DMS153 treated with DMSO at 0.1 percent for 48 hours (cell line): ENCODE measurements at regions not wholly inside any gene's neighbourhood (a gene's known extent, or its start where the extent isn't known, plus 50 kb on each side); places are given as distances from the start of the nearest gene placed in this dataset.

Experiments used
- DNase-seq: peaks from one replicate; lab custom pipeline; 2025; ENCODE audit not compliant: unreplicated experiment; lab: John Stamatoyannopoulos, UW

- DNase-seq: no peak
Measured at GRCh38 chr10:71066600-71066999, 145.8 kb upstream of the UNC5B start.

DNA sequence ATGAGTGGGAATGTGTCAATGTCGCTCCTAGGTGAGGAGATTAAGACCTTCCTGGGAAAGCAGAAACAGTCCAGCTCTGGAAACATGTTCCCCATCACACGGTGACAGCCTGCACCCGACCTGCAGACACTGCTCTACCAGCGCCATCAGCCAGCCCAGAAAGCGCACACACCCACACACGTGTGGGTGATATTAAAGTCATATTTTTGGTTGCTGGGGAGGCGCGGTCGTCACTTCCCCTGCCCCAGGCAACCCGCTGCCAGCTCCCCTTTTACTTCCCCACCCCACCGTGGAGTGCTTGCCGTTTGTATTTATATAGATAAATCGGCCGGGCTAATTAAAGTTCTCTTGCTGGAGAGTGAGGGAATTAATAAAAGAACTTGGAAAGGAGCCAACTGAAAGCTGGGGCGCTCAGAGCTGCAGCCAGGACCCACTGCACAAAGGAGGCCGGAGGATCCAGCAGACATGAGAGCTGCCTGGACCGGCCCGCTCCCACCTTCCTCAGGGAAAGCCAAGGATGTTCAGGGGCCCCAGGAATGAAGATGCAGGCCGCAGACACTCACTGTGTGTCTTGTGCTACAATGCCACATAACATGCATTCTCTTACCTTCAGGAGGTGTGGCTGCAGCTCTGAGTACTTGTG, 145.2 kb upstream of the UNC5B start:
- no peak for DNase-seq

- no peak for DNase-seq
Measured at GRCh38 chr10:71068861-71069271, 143.5 kb upstream of the UNC5B start.

- no peak for DNase-seq
Measured at GRCh38 chr10:71069909-71070666, 142.3 kb upstream of the UNC5B start.

- DNase-seq: no peak
Measured at GRCh38 chr10:71070741-71071140, 141.6 kb upstream of the UNC5B start.

- no peak for DNase-seq
Measured at GRCh38 chr10:71072131-71072822, 140.1 kb upstream of the UNC5B start.

GRCh38 chr10:71072823-71073210, 139.6 kb upstream of the UNC5B start:
- no peak for DNase-seq

DNA sequence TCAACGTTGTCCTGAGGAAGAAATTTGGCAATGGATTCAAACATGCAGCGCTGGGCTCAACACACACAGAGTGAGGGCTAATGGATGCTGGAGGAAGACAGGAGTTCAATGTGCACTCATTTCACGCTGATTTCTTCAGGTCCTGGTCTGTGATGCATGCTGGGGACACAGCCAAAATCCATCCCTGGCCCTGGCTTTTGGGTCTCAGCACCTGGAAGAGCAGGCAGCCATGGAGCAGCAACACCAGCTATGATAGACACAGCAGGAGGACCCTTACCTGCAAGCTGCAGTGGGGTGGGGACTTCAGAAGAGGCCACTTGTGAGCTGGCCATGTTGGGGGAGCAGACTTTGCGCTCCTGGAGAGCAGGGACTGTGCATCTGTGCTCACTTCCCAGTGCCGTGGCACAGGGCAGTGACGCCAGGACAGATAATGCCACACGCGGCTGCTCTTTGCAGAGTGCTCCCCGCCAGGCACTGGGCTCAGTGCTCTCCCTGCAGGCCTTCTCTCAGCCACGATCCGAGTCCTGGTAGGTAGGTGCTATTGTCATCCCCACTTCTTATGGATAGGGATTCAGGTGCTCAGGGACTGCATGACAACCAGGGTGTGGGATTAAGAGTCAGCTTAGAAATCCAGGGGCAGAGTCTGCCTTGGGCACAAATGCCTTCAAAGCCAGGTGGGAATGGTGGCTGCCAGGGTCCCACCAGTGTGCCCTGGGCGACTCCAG, 138.8 kb upstream of the UNC5B start:
- no peak for DNase-seq

GRCh38 chr10:71074176-71074755, 138.1 kb upstream of the UNC5B start:
- no peak for DNase-seq

- DNase-seq: no peak
Measured at GRCh38 chr10:71075086-71075758, 137.1 kb upstream of the UNC5B start.

- DNase-seq: no peak
Measured at GRCh38 chr10:71075759-71076472, 136.5 kb upstream of the UNC5B start.

- DNase-seq: no peak
Measured at GRCh38 chr10:71076473-71077142, 135.8 kb upstream of the UNC5B start.

DNA sequence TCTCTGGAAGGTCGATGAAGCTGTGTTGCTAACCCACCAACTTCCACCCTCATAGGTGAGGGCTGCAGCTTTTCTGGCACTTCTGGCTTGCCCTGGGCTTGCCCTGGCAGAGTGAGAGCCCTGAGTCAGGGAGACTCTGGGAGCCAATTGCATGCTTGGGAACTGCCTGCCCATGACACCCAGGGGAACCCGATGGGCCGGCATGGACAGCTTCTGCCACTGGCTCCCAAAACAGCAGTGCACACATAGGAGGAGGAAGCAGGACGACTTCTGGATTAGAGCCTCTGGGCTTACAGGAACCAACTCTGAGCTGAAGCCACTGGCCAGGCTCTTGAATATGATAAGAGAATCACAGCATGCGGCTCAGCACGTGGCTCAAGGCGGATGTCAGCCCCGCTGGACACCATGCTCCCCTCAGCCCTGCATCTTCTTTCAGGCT, 135.2 kb upstream of the UNC5B start:
- no peak for DNase-seq

DNA sequence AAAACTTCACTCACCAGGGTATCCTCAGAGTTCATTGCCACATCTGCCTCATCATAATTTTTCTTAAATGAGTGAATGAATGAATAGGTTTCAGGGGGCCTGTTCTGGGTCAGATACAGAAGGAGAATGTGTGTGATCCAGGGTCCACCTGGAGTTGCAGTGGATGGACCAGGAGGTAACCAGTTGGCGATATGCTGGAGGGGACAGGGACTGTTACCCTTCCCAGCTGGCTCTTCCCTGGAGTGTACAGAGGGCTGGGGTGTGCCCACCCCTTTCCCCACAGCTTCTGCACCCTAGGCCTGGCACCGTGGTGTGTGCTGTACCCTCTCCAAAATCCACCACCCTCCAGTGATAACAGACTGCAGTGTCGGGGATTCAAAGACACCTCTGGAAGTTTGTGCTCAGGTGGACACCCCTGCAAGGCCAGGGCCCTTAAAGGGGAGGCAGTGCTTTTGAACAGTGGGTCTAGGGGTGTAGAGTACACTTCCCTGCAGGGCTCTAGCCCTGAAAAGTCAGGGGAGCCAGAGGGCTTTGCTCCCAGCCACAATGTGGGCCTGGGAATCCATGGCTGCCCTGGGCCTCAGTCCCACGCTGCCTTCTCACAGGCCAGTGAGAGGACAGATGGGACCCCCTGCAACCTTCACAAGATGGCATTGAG, 134.4 kb upstream of the UNC5B start:
- no peak for DNase-seq

DNA sequence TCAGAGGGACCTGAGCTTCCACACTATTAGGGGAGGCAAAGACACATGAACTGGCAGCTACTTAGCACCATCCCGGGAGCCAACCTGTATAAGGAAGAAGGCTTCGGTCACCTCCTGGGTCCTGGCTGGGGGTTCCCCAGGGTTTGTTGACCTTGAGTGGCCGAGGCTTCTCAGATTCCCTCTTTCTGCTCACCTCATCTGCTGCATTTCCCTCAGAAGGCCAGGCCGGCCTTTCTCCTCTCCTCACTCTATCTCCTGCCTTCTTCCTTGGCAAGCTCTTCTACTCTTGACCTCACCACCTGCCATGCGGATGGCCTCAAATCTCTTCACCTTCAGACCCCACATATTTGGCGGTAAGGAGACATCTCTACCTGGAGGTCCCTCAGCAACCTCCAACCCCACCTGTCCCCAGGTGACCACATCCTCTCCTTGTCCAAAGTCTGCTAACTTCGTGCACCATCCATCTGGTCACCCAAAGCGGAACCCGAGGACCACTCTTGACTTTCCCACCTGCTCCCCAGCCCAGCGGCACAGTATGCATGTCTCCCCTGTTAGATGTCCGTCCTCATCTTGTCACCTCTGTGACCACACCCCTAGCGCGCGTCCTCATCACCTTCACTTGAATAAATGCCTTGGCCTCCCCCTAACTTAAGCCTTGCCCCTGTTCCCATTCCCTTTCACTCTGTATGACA, 133.8 kb upstream of the UNC5B start:
- no peak for DNase-seq

DNA sequence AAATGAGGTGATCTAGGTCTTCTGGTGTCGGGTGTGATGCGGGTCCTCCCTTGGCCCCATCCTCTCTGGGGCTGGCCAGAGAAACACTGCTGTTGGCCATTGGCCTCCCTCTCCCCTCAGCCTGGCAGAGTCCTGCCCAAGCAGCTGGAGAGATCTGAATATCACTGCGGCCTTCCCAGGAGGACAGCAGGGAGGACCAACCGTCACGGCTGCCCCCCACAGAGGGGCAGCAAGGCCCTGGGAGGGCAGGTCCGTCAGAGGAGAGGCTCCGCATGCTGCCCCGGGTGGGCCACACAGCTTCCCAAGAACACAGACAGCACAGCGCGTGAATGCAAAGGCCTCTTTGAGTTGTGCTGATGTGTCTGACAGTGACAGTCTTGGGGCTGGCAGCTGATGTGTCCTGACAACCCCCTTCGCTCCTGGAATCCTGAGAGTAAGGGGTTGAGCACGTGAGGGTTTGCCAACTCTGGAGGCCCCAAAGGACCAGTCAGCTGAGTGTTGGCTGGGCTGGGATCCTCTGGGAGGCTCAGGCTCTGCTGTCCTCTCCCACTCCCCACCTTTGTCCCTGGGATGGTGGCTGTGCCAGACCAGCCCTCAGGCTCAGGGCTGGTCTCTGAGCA, 132.5 kb upstream of the UNC5B start:
- DNase-seq: no peak

GRCh38 chr10:71080381-71081228, 131.8 kb upstream of the UNC5B start:
- no peak for DNase-seq
